Small intestine (tissue), 7 donors: ENCODE measurements at regions not wholly inside any gene's neighbourhood (a gene's known extent, or its start where the extent isn't known, plus 50 kb on each side); places are given as distances from the start of the nearest gene placed in this dataset.
A peak's percentile ranks its signal among the peaks of the same experiment; 100 is the strongest.

Experiments
- DNase-seq, 2 donors: peaks; one replicate each; pipeline versions ENCODE4 v3.0.0 to v3.0.0-alpha.2; 2013
- FAIRE-seq: peaks from 2 replicates; lab custom pipeline; 2012; peaks lifted over from hg19 to GRCh38; lab: Jason Lieb, UNC
- H3K27ac ChIP-seq, 3 donors: one replicate each; pipeline ENCODE4 v1.5.1; 2013; ENCODE audit warnings: low read length in 2 of 3, mild to moderate bottlenecking in 2 of 3, control low read depth in 1 of 3, inconsistent platforms in 1 of 3, low read depth in 1 of 3, moderate library complexity in 1 of 3
- H3K27me3 ChIP-seq, 3 donors: one replicate each; pipeline ENCODE4 v1.6.1; 2013; ENCODE audit warnings: low read length in 3 of 3, inconsistent platforms in 1 of 3; ENCODE audit not compliant: control insufficient read depth in 3 of 3, insufficient read depth in 3 of 3
- H3K36me3 ChIP-seq, 3 donors: one replicate each; pipeline ENCODE4 v1.6.1; 2013; ENCODE audit warnings: low read length in 3 of 3, inconsistent platforms in 1 of 3, low read depth in 1 of 3, mild to moderate bottlenecking in 1 of 3, moderate library complexity in 1 of 3; ENCODE audit not compliant: control insufficient read depth in 3 of 3, insufficient read depth in 2 of 3
- H3K4me1 ChIP-seq, 3 donors: one replicate each; pipeline ENCODE4 v1.6.1; 2013; ENCODE audit warnings: low read length in 2 of 3, inconsistent platforms in 1 of 3, low read depth in 1 of 3, mild to moderate bottlenecking in 1 of 3, moderate library complexity in 1 of 3; ENCODE audit not compliant: control insufficient read depth in 3 of 3, insufficient read depth in 2 of 3
- H3K4me3 ChIP-seq, 3 donors: one replicate each; pipeline ENCODE4 v1.5.1; 2013; ENCODE audit warnings: low read length in 3 of 3, control low read depth in 1 of 3, inconsistent platforms in 1 of 3, low read depth in 1 of 3, mild to moderate bottlenecking in 1 of 3, moderate library complexity in 1 of 3
- H3K9me3 ChIP-seq, 2 donors: one replicate each; pipeline ENCODE4 v1.6.1; 2013; ENCODE audit warnings: low read depth in 1 of 2, low read length in 1 of 2; ENCODE audit not compliant: control insufficient read depth in 2 of 2, insufficient read depth in 1 of 2
- WGBS, 3 donors: extraction: QIAGEN DNeasy Blood & Tissue Kit; methylation state at CpG; one replicate each; pipeline ENCODE4 v1.1.7; 2013; 5-methylcytosine and 5-hydroxymethylcytosine counted together
- donor health status: healthy with polysubstance abuse.
- donor health status: control.
- donor health status: control.
- donor health status: Bipolar disorder and iron deficiency.
- donor health status: healthy.

- Histone ChIP-seq H3K36me3 (no peaks in the 10 kb centered on the region), H3K9me3 (no peaks in the 10 kb centered on the region), H3K27ac (peak overlapping the region in 1 of 3 donors; percentile 25), H3K4me1 (no peaks in the 10 kb centered on the region), H3K4me3 (peak overlapping the region in 1 of 3 donors; percentile 34), H3K27me3 (peaks cover 0 to 12% (median 10%) of the 10 kb centered on the region in 3 donors)
- 60 to 67% (median 67%) methylated on average over 14 of the region's 14 CpGs for WGBS, 3 donors
- FAIRE-seq (no peak), DNase-seq (no peak)
Measured at GRCh38 chr18:34159691-34160185, 65.0 kb downstream of the NOL4 start.

DNA sequence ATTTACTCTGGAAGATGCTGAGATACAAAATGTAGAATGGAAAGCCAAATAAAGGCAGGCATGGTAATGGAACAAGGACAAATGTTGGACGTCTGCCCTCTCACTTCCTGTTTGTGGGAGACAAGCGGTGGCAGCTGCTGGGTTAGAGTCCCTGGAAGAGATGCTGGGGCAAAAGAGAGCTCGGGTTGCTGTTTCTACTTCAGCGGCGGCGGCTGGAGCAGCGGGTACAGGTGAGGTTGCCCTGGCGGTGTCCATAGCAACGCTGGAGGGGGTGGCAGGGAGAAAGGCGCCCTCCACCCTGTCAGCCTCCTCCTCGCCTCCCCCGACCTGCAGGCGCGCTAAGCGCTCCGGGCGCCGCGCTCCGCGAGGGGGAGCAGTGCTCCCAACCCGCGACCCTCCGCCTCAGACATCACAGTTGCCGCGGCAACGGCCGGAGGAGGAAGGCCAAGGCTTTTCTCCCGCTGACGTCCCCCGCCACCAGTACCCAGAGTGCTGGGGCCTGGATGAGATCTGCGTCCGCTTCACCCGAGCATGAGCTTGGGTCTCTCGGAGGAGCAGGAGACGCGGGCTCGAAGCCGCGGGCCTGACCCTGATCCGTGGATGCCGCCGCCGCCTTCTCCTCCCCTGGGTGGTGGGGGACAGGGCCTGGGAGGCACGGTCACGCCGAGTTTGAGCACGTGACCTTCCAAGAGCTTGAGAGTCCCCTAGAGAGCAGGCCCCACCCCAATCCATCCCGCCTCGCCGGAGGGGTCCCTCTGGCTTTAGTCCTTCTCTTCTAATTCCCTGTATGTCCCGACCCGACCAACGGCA is 65.6 kb downstream of the NOL4 start:
- WGBS, 3 donors: 4 to 15% (median 14%) methylated on average over 40 to 54 of the region's 54 CpGs
- no peaks in the 10 kb centered on the region for H3K4me1 ChIP-seq
- H3K9me3 ChIP-seq: no peaks in the 10 kb centered on the region
- peak overlapping the region in 1 of 3 donors; percentile 34 for H3K4me3 ChIP-seq
- DNase-seq (peak; percentile 2 to 63), FAIRE-seq (no peak)
- H3K36me3 ChIP-seq: no peaks in the 10 kb centered on the region
- H3K27me3 ChIP-seq: peaks cover 0 to 12% (median 10%) of the 10 kb centered on the region in 3 donors
- H3K27ac ChIP-seq: peak overlapping the region in 1 of 3 donors; percentile 25

DNA sequence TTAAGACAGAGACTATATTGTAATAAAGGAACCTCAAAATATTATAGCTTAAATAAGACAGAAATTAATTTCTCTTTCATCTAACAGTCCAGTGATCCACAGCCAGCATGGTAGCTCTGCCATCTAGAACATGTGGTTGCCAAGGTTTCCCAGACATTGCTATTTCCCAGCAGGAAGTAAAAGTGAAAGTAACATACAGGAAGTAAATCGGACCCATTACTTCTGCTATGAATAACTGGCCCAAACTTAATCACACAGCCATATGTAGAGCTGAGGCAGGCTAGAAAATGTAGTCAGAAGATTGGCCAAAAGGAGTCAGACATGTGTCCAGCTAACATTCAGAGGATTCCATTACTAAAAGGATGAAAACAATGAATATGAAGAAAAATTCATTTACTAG is 71.0 kb downstream of the NOL4 start:
- Histone ChIP-seq H3K4me3 (no peak overlapping the region), H3K27me3 (peaks cover 0 to 4% (median 2%) of the 10 kb centered on the region in 3 donors), H3K4me1 (no peaks in the 10 kb centered on the region), H3K9me3 (no peaks in the 10 kb centered on the region), H3K27ac (no peak overlapping the region), H3K36me3 (no peaks in the 10 kb centered on the region)
- 10 to 16% (median 14%) methylated on average over 1 of the region's 1 CpG for WGBS, 3 donors
- DNase-seq: peak; percentile 7 to 34
- FAIRE-seq: no peak

DNA sequence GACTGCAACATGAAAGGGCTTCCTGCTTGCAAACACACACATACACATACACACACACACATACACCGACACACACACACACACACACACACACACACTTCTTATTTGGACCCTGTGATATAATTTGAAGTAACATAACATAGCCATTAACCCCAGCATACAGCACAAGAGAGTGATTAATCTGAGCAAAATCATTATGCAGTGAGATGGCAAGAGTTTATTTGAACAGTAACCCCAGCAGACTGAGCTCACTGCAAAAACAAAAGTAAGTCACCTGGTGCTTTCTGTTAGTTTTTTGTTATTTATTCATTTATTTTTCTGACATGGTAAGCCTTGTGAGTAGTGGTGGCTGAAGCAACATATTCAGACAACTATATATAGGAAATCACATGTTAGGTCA is 93.7 kb downstream of the NOL4 start:
- H3K4me3 ChIP-seq: no peak overlapping the region
- DNase-seq: no peak

DNA sequence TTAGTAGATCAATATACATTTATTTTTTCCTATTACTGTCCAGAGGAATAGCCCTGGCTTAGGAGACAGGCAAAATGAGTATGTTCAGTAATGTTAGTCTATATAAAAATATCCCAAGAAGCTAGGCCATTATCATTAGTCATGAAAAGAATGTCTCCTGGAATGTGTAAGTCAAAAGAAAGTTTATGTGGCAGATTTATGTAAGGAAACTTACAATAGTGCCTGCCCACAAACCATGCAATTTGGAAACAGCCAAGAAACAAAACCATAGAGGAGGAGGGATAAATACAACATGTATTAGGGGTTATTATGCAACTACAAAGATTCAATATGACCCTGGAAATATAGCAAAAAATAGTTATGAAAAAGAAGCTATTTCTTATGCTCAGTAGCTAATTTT is 96.3 kb downstream of the NOL4 start:
- H3K9me3 ChIP-seq: no peaks in the 10 kb centered on the region
- H3K36me3 ChIP-seq: no peaks in the 10 kb centered on the region
- FAIRE-seq: no peak
- H3K27me3 ChIP-seq: no peaks in the 10 kb centered on the region
- H3K4me3 ChIP-seq: no peak overlapping the region
- DNase-seq: no peak
- no peak overlapping the region for H3K27ac ChIP-seq
- H3K4me1 ChIP-seq: no peaks in the 10 kb centered on the region

More for the DNA sequence above, 93.7 kb downstream of the NOL4 start:
- Histone ChIP-seq H3K27me3 (no peaks in the 10 kb centered on the region), H3K27ac (no peak overlapping the region), H3K4me1 (no peaks in the 10 kb centered on the region), H3K9me3 (peaks cover 0 to 2% of the 10 kb centered on the region in 2 donors), H3K36me3 (no peaks in the 10 kb centered on the region)
- FAIRE-seq: no peak
- WGBS, 3 donors: 55 to 90% (median 85%) methylated on average over 1 of the region's 1 CpG

DNA sequence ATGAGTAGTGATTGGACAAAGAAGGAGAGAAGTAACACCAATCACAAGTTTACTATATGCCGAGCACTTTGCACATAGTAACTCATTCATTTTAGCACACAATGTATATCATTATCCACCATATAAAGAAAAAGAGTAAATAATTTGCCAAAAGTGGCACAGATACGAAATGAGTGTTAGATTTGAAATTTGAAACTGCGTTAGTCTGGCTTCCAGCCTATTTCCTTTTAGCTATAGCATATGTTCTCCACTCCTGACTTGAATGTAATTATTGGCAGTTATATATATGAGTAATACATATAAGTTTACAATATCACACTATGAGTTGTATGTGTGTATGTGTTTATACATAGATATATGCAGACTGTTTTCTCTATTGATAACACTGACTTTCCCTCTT is 98.6 kb downstream of the NOL4 start:
- H3K27ac ChIP-seq: no peak overlapping the region
- DNase-seq (no peak), FAIRE-seq (no peak)
- H3K9me3 ChIP-seq: no peaks in the 10 kb centered on the region
- H3K36me3 ChIP-seq: no peaks in the 10 kb centered on the region
- WGBS, 3 donors: 69 to 93% (median 87%) methylated on average over 3 of the region's 3 CpGs
- H3K4me3 ChIP-seq: no peak overlapping the region
- peaks cover 0 to 6% (median 0%) of the 10 kb centered on the region in 3 donors for H3K4me1 ChIP-seq
- no peaks in the 10 kb centered on the region for H3K27me3 ChIP-seq

- peak; percentile 68 for FAIRE-seq
Measured at GRCh38 chr18:34122724-34123334, 101.9 kb downstream of the NOL4 start.

DNA sequence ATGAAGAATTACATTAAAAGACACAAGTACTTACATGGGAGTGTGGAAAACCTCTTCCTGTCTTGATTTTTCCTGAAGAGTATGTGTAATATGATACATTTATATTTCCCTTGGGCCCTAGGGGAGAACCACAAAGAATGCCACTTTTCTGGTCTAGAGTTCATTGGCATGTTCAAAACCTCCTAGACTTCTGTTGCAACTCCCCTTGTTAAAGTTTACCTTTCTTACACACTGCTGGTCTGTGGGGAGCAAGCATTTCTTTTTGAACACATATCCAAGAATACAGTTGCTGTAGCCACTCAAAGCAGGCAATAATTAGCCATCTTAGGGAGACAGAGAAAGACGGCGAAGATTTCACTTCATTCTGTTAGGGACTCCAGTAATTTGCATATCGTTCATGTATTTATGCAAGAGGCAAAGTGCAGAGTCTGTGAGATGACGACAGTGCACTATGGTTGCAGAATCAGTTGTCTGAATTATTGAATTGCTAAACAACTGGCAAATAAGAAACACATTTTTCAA is 103.5 kb downstream of the NOL4 start:
- FAIRE-seq (no peak), DNase-seq (peak; percentile 71 to 84)
- H3K9me3 ChIP-seq: no peaks in the 10 kb centered on the region
- no peaks in the 10 kb centered on the region for H3K27me3 ChIP-seq
- 15 to 46% (median 24%) methylated on average over 4 of the region's 4 CpGs for WGBS, 3 donors
- H3K27ac ChIP-seq: peak overlapping the region in 1 of 3 donors; percentile 68
- peaks cover 0 to 11% (median 0%) of the 10 kb centered on the region in 3 donors for H3K4me1 ChIP-seq
- peak overlapping the region in 1 of 3 donors; percentile 9 for H3K4me3 ChIP-seq
- H3K36me3 ChIP-seq: no peaks in the 10 kb centered on the region

More at GRCh38 chr18:34122724-34123334, 101.9 kb downstream of the NOL4 start:
- peak; percentile 58 to 68 for DNase-seq
- Histone ChIP-seq H3K4me3 (no peak overlapping the region), H3K9me3 (no peaks in the 10 kb centered on the region), H3K27ac (peak overlapping the region in 1 of 3 donors; percentile 1), H3K27me3 (no peaks in the 10 kb centered on the region), H3K4me1 (peaks cover 0 to 11% (median 0%) of the 10 kb centered on the region in 3 donors), H3K36me3 (no peaks in the 10 kb centered on the region)
- WGBS, 3 donors: 18 to 30% (median 21%) methylated on average over 4 of the region's 4 CpGs
